Parathyroid adenoma (tissue), 2 donors: ENCODE measurements at regions not wholly inside any gene's neighbourhood (a gene's known extent, or its start where the extent isn't known, plus 50 kb on each side); places are given as distances from the start of the nearest gene placed in this dataset.

Source experiments
- H2AFZ ChIP-seq: fragments of 300-600 bp; sonication (generic); one replicate; pipeline ENCODE4 v1.7.0; 2017; ENCODE audit warnings: antibody characterized with exemption, mild to moderate bottlenecking
- H3K27ac ChIP-seq: fragments of 300-600 bp; sonication (generic); one replicate; pipeline ENCODE4 v1.7.0; 2017
- H3K27me3 ChIP-seq: fragments of 300-600 bp; sonication (generic); one replicate; pipeline ENCODE4 v1.7.0; 2017; ENCODE audit warnings: low read length; ENCODE audit not compliant: control insufficient read depth, insufficient read depth
- H3K36me3 ChIP-seq: fragments of 300-600 bp; sonication (generic); one replicate; pipeline ENCODE4 v1.7.0; 2017; ENCODE audit warnings: low read length; ENCODE audit not compliant: control insufficient read depth, insufficient read depth
- H3K4me1 ChIP-seq: fragments of 300-600 bp; sonication (generic); one replicate; pipeline ENCODE4 v1.7.0; 2017; ENCODE audit warnings: control low read depth
- H3K4me2 ChIP-seq: fragments of 300-600 bp; sonication (generic); one replicate; pipeline ENCODE4 v1.7.0; 2017; ENCODE audit warnings: low read length
- H3K4me3 ChIP-seq: fragments of 300-600 bp; sonication (generic); one replicate; pipeline ENCODE4 v1.7.0; 2017; ENCODE audit warnings: low read depth, low read length
- H3K79me2 ChIP-seq: fragments of 300-600 bp; sonication (generic); one replicate; pipeline ENCODE4 v1.7.0; 2017; ENCODE audit warnings: control low read depth
- H3K9ac ChIP-seq: fragments of 300-600 bp; sonication (generic); one replicate; pipeline ENCODE4 v1.7.0; 2017; ENCODE audit warnings: mild to moderate bottlenecking
- H3K9me3 ChIP-seq: fragments of 300-600 bp; sonication (generic); one replicate; pipeline ENCODE4 v1.7.0; 2017; ENCODE audit warnings: low read length; ENCODE audit not compliant: control insufficient read depth
- CTCF ChIP-seq: fragments of 300-600 bp; sonication (generic); IDR thresholded peaks from one replicate; pipeline ENCODE4 v1.7.0; 2017; ENCODE audit warnings: antibody characterized with exemption, mild to moderate bottlenecking
- donor health status: primary hyperparathyroidism.

GRCh38 chr13:99847318-99847750, 124.2 kb downstream of the ZIC5 start:
- no peak overlapping the region for H2AFZ ChIP-seq
- H3K27me3 ChIP-seq, result no peaks in the 10 kb centered on the region
- no peak overlapping the region for H3K9ac ChIP-seq
- no peak for TF ChIP-seq CTCF
- H3K27ac ChIP-seq, result no peak overlapping the region
- no peak overlapping the region for H3K4me3 ChIP-seq
- H3K79me2 ChIP-seq, result no peaks in the 10 kb centered on the region
- no peaks in the 10 kb centered on the region for H3K9me3 ChIP-seq
- no peak overlapping the region for H3K4me2 ChIP-seq
- H3K4me1 ChIP-seq, result no peaks in the 10 kb centered on the region
- no peaks in the 10 kb centered on the region for H3K36me3 ChIP-seq

- H3K27ac ChIP-seq, result no peak overlapping the region
- H3K79me2 ChIP-seq, result no peaks in the 10 kb centered on the region
- no peaks in the 10 kb centered on the region for H3K4me1 ChIP-seq
- H3K9me3 ChIP-seq, result no peaks in the 10 kb centered on the region
- no peak overlapping the region for H3K4me2 ChIP-seq
- H3K36me3 ChIP-seq, result no peaks in the 10 kb centered on the region
- H3K27me3 ChIP-seq, result no peaks in the 10 kb centered on the region
- no peak overlapping the region for H3K9ac ChIP-seq
- H2AFZ ChIP-seq, result no peak overlapping the region
- H3K4me3 ChIP-seq, result no peak overlapping the region
- no peak for TF ChIP-seq CTCF
Measured at GRCh38 chr13:99845161-99845874, 126.2 kb downstream of the ZIC5 start.

- no peaks in the 10 kb centered on the region for H3K36me3 ChIP-seq
- no peak overlapping the region for H3K4me2 ChIP-seq
- TF ChIP-seq CTCF, result no peak
- no peak overlapping the region for H2AFZ ChIP-seq
- no peaks in the 10 kb centered on the region for H3K27me3 ChIP-seq
- no peaks in the 10 kb centered on the region for H3K4me1 ChIP-seq
- no peak overlapping the region for H3K9ac ChIP-seq
- no peaks in the 10 kb centered on the region for H3K9me3 ChIP-seq
- no peaks in the 10 kb centered on the region for H3K79me2 ChIP-seq
- no peak overlapping the region for H3K27ac ChIP-seq
- H3K4me3 ChIP-seq, result no peak overlapping the region
Measured at GRCh38 chr13:99844421-99844820, 127.1 kb downstream of the ZIC5 start.

GRCh38 chr13:99843872-99844271, 127.7 kb downstream of the ZIC5 start:
- H3K36me3 ChIP-seq, result no peaks in the 10 kb centered on the region
- no peak for TF ChIP-seq CTCF
- no peak overlapping the region for H3K9ac ChIP-seq
- no peaks in the 10 kb centered on the region for H3K79me2 ChIP-seq
- H3K27ac ChIP-seq, result no peak overlapping the region
- H3K27me3 ChIP-seq, result no peaks in the 10 kb centered on the region
- no peak overlapping the region for H2AFZ ChIP-seq
- no peak overlapping the region for H3K4me2 ChIP-seq
- H3K4me1 ChIP-seq, result no peaks in the 10 kb centered on the region
- no peaks in the 10 kb centered on the region for H3K9me3 ChIP-seq
- H3K4me3 ChIP-seq, result no peak overlapping the region

- H3K36me3 ChIP-seq, result no peaks in the 10 kb centered on the region
- H3K9me3 ChIP-seq, result no peaks in the 10 kb centered on the region
- no peak overlapping the region for H3K4me3 ChIP-seq
- H3K27me3 ChIP-seq, result no peaks in the 10 kb centered on the region
- H2AFZ ChIP-seq, result no peak overlapping the region
- no peaks in the 10 kb centered on the region for H3K4me1 ChIP-seq
- no peak overlapping the region for H3K27ac ChIP-seq
- no peak for TF ChIP-seq CTCF
- no peak overlapping the region for H3K4me2 ChIP-seq
- H3K79me2 ChIP-seq, result no peaks in the 10 kb centered on the region
- no peak overlapping the region for H3K9ac ChIP-seq
Measured at GRCh38 chr13:99842405-99842804, 129.2 kb downstream of the ZIC5 start.
